CD14-positive monocyte (primary cell): ENCODE measurements at regions not wholly inside any gene's neighbourhood (a gene's known extent, or its start where the extent isn't known, plus 50 kb on each side); places are given as distances from the start of the nearest gene placed in this dataset.

Experiments
- DNase-seq, 3 donors: peaks; one replicate each; pipeline ENCODE4 v3.0.0-alpha.2; 2011 to 2022
- H2AFZ ChIP-seq: 2 replicates; pipeline ENCODE4 v1.6.0; 2012; ENCODE audit warnings: mild to moderate bottlenecking, low read depth, low read length, inconsistent platforms; ENCODE audit not compliant: insufficient read depth, poor library complexity, severe bottlenecking
- H3K27ac ChIP-seq, 2 donors: 1 replicate in 1 of 2; 2 replicates in 1 of 2; pipeline ENCODE4 v1.5.1; 2012 to 2013; ENCODE audit warnings: low read length in 2 of 2, control low read depth in 1 of 2, inconsistent platforms in 1 of 2, low read depth in 1 of 2, mild to moderate bottlenecking in 1 of 2
- H3K27me3 ChIP-seq, 2 donors: one replicate each; pipeline versions ENCODE4 v1.6.0 to v1.6.1; 2011 to 2013; ENCODE audit warnings: low read length in 2 of 2; ENCODE audit not compliant: control insufficient read depth in 2 of 2, insufficient read depth in 2 of 2
- H3K36me3 ChIP-seq, 2 donors: replicated peaks in 1 of 2; 1 replicate in 1 of 2; 2 replicates in 1 of 2; pipeline versions ENCODE4 v1.5.1 to v1.6.1; 2012 to 2013; ENCODE audit warnings: low read length in 2 of 2, control low read depth in 1 of 2, inconsistent platforms in 1 of 2, mild to moderate bottlenecking in 1 of 2; ENCODE audit not compliant: insufficient read depth in 2 of 2, control insufficient read depth in 1 of 2
- H3K4me1 ChIP-seq, 2 donors: 1 replicate in 1 of 2; 2 replicates in 1 of 2; pipeline versions ENCODE4 v1.5.1 to v1.6.1; 2012 to 2013; ENCODE audit warnings: low read length in 2 of 2, control low read depth in 1 of 2, inconsistent platforms in 1 of 2, mild to moderate bottlenecking in 1 of 2, moderate library complexity in 1 of 2; ENCODE audit not compliant: insufficient read depth in 2 of 2, control insufficient read depth in 1 of 2
- H3K4me2 ChIP-seq: replicated peaks from 2 replicates; pipeline ENCODE3; 2012; ENCODE audit warnings: low read length, moderate library complexity, mild to moderate bottlenecking; ENCODE audit not compliant: poor library complexity, severe bottlenecking; ENCODE audit errors: extremely low read depth
- H3K4me3 ChIP-seq, 3 experiments: fragments of 200-600 bp in 1 of 3; sonication (generic) in 1 of 3; replicated peaks in 1 of 3; 1 replicate in 2 of 3; 2 replicates in 1 of 3; pipeline ENCODE4 v1.5.1; 2011 to 2013; ENCODE audit warnings: low read length in 3 of 3, mild to moderate bottlenecking in 3 of 3, control low read depth in 2 of 3, low read depth in 2 of 3, inconsistent platforms in 1 of 3, moderate library complexity in 1 of 3
- H3K79me2 ChIP-seq: 2 replicates; pipeline ENCODE4 v1.6.0; 2012; ENCODE audit warnings: mild to moderate bottlenecking, control low read depth, inconsistent platforms, low read length, moderate library complexity; ENCODE audit not compliant: insufficient read depth
- H3K9ac ChIP-seq: 2 replicates; pipeline ENCODE4 v1.6.0; 2017; ENCODE audit warnings: low read length, mild to moderate bottlenecking; ENCODE audit not compliant: insufficient read depth, poor library complexity, severe bottlenecking
- H3K9me3 ChIP-seq, 2 donors: replicated peaks in 1 of 2; 1 replicate in 1 of 2; 2 replicates in 1 of 2; pipeline versions ENCODE4 v1.5.1 to v1.6.1; 2012 to 2013; ENCODE audit warnings: low read length in 2 of 2, control low read depth in 1 of 2; ENCODE audit not compliant: control insufficient read depth in 1 of 2, insufficient read depth in 1 of 2
- H4K20me1 ChIP-seq: 2 replicates; pipeline ENCODE4 v1.6.0; 2012; ENCODE audit warnings: mild to moderate bottlenecking, low read length, control low read depth, moderate library complexity; ENCODE audit not compliant: insufficient read depth
- H3K27ac Mint-ChIP-seq, 7 donors: one replicate each; pipeline ENCODE4 v1.8.0; 2020; ENCODE audit warnings: mild to moderate bottlenecking in 7 of 7, mixed read lengths in 7 of 7, moderate library complexity in 6 of 7, inconsistent platforms in 2 of 7
- H3K27me3 Mint-ChIP-seq, 3 donors: one replicate each; pipeline ENCODE4 v1.8.0; 2021 to 2022; ENCODE audit warnings: low read depth in 3 of 3, mild to moderate bottlenecking in 3 of 3, mixed read lengths in 3 of 3, moderate library complexity in 3 of 3, inconsistent platforms in 1 of 3
- H3K36me3 Mint-ChIP-seq, 2 donors: one replicate each; pipeline ENCODE4 v1.8.0; 2020; ENCODE audit warnings: mixed read lengths in 2 of 2, inconsistent platforms in 1 of 2, mild to moderate bottlenecking in 1 of 2
- H3K4me1 Mint-ChIP-seq: one replicate; pipeline ENCODE4 v1.8.0; 2020; ENCODE audit warnings: mild to moderate bottlenecking, mixed read lengths
- H3K4me3 Mint-ChIP-seq, 2 donors: one replicate each; pipeline ENCODE4 v1.8.0; 2020; ENCODE audit warnings: mild to moderate bottlenecking in 2 of 2, mixed read lengths in 2 of 2, moderate library complexity in 1 of 2
- H3K9me3 Mint-ChIP-seq, 7 donors: one replicate each; pipeline ENCODE4 v1.8.0; 2020 to 2022; ENCODE audit warnings: mixed read lengths in 7 of 7, mild to moderate bottlenecking in 6 of 7, moderate library complexity in 6 of 7, inconsistent platforms in 2 of 7
- CTCF ChIP-seq: fragments of 200-600 bp; IDR thresholded peaks from one replicate; pipeline ENCODE4 v1.8.0; 2022; ENCODE audit warnings: antibody characterized with exemption, mild to moderate bottlenecking
- WGBS: methylation state at CpG from one replicate; pipeline ENCODE4 v1.1.5; 2013; ENCODE audit warnings: missing lambda C conversion rate; ENCODE audit not compliant: insufficient coverage; 5-methylcytosine and 5-hydroxymethylcytosine counted together
- intact Hi-C, 2 donors: fragments of 100-400 bp; cut with micrococcal nuclease; formaldehyde crosslinking; loops; one replicate each; pipeline versions ENCODE4 v1.15.0 to v1.15.1; 2023

- Histone ChIP-seq H3K4me3 (no peak overlapping the region), H2AFZ (no peak overlapping the region), H3K36me3 (no peaks in the 10 kb centered on the region), H3K9ac (no peak overlapping the region), H3K79me2 (no peaks in the 10 kb centered on the region), H3K9me3 (no peaks in the 10 kb centered on the region), H3K4me2 (no peak overlapping the region), H4K20me1 (no peaks in the 10 kb centered on the region), H3K27me3 (no peaks in the 10 kb centered on the region), H3K4me1 (no peaks in the 10 kb centered on the region), H3K27ac (no peak overlapping the region)
- Mint-ChIP-seq H3K27ac (no peak overlapping the region), H3K4me1 (no peaks in the 10 kb centered on the region), H3K4me3 (no peak overlapping the region), H3K36me3 (no peaks in the 10 kb centered on the region), H3K9me3 (peaks cover 0 to 6% (median 2%) of the 10 kb centered on the region in 7 donors), H3K27me3 (peaks cover 0 to 4% (median 0%) of the 10 kb centered on the region in 3 donors)
- no CpG with 5 or more reads among the region's 2 CpGs for WGBS
- intact Hi-C loops, result no loop called here
- no peak for TF ChIP-seq CTCF
- no peak for DNase-seq
These were observed 364.1 kb downstream of the KCNJ2 start for GRCh38 chr17:70533427-70533826.

- H3K27ac ChIP-seq, result no peak overlapping the region
- no CpG with 5 or more reads among the region's 1 CpG for WGBS
These were observed 366.7 kb downstream of the KCNJ2 start for GRCh38 chr17:70535986-70536385.

More at GRCh38 chr17:70535986-70536385, 366.7 kb downstream of the KCNJ2 start:
- no peak for DNase-seq
- Histone ChIP-seq H3K27me3 (no peaks in the 10 kb centered on the region), H2AFZ (no peak overlapping the region), H3K79me2 (no peaks in the 10 kb centered on the region), H3K4me1 (peaks cover 0 to 3% of the 10 kb centered on the region in 2 donors), H4K20me1 (no peaks in the 10 kb centered on the region), H3K36me3 (no peaks in the 10 kb centered on the region), H3K9ac (no peak overlapping the region), H3K4me3 (no peak overlapping the region), H3K9me3 (no peaks in the 10 kb centered on the region), H3K4me2 (no peak overlapping the region)
- no peak for TF ChIP-seq CTCF
- no peaks in the 10 kb centered on the region for H3K36me3 Mint-ChIP-seq
- peaks cover 0 to 4% (median 0%) of the 10 kb centered on the region in 3 donors for H3K27me3 Mint-ChIP-seq
- H3K27ac Mint-ChIP-seq, result no peak overlapping the region
- H3K4me3 Mint-ChIP-seq, result no peak overlapping the region
- intact Hi-C loops, result no loop called here
- peaks cover 8% of the 10 kb centered on the region for H3K4me1 Mint-ChIP-seq
- H3K9me3 Mint-ChIP-seq, result peaks cover 0 to 6% (median 2%) of the 10 kb centered on the region in 7 donors
